ENCODE measurements at regions not wholly inside any gene's neighbourhood (a gene's known extent, or its start where the extent isn't known, plus 50 kb on each side); places are given as distances from the start of the nearest gene placed in this dataset.

DNA sequence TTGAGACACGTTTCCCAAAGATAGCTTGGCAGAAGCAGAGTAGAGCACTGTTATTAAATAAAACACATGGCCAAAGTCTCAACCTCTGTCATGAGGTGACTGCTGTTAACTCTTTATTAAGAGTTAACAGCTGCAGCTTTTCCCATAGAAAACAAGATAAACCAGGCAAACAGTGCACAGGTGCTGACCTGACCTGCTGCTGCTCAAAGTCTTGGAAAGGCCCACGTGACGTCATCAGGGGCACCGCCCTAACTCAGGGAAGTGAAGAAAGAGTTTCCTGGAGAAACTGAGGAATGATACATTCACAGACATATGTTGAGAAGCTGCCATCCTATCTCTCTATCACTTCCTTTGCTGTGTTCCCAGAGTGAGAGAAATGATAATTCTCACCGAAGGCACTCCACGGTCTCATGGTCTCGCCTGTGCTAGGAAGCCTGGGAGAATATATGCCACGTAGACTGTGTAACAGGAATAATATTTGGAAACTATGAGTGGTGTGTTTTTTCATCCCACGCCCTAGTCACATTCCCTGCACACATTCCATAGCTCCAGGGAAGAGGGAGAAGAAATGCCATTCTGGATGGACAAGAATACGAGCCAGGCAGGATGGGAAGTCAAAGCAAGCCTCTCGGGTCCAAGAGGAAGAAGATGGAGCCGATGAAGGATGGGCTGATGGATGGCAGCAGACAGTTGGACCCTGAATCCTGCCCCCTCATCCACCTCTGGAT lies 146.2 kb upstream of the NFE2L3 start:
- DNase-seq (ENCODE audit: low read depth) = no peak
- H3K4me3 ChIP-seq (ENCODE audit: low read depth, low read length) = no peak overlapping the region
- TF ChIP-seq, protein P1, sequence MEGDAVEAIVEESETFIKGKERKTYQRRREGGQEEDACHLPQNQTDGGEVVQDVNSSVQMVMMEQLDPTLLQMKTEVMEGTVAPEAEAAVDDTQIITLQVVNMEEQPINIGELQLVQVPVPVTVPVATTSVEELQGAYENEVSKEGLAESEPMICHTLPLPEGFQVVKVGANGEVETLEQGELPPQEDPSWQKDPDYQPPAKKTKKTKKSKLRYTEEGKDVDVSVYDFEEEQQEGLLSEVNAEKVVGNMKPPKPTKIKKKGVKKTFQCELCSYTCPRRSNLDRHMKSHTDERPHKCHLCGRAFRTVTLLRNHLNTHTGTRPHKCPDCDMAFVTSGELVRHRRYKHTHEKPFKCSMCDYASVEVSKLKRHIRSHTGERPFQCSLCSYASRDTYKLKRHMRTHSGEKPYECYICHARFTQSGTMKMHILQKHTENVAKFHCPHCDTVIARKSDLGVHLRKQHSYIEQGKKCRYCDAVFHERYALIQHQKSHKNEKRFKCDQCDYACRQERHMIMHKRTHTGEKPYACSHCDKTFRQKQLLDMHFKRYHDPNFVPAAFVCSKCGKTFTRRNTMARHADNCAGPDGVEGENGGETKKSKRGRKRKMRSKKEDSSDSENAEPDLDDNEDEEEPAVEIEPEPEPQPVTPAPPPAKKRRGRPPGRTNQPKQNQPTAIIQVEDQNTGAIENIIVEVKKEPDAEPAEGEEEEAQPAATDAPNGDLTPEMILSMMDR (conservative IDR thresholded peaks at IDR 0.05; ENCODE audit: low read depth, low read length) = no peak

DNA sequence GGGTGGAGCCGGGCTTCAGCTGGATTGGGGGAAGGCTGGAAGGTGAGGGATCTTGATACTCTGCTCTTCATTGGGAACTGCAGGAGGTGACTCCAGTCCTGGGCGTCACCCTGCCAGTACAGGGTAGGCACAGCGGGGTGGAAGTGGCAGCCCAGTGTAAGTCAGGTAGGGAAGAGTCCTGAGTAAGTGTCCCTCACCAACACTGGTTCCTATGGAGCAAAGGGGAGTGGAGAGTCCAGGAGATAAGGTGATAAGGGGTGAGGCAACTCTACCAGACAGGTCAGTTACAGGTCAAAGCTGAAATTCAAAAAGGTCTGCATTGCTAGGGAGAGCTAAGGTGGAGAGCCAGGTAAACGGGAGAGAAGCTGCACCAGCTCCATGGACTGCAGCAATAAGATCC lies 145.6 kb upstream of the NFE2L3 start:
- TF ChIP-seq, protein P1 (conservative IDR thresholded peaks at IDR 0.05; ENCODE audit: low read depth, low read length) = no peak
- H3K4me3 ChIP-seq (ENCODE audit: low read depth, low read length) = no peak overlapping the region
- DNase-seq (ENCODE audit: low read depth) = no peak

DNA sequence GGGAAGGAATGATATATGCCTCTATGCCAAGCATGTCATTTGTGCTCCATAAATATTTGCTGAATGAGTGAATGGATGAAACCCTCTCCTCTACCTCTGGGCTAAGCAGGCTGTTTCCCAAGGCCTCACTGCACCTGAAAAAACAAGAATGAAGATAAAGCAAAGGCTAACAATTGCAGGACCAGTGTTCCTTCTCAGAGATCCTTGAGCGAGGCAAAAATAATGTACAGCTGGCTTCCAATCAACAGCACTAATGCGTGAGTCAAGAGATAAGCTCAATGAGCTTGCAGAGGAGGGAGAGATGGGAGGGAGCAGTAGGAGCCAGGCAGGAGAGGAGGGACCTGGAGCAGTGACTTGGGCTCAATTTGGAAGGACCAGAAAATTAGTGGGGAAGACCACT lies 144.5 kb upstream of the NFE2L3 start:
- no peak for DNase-seq (ENCODE audit: low read depth)
- H3K4me3 ChIP-seq (ENCODE audit: low read depth, low read length) = no peak overlapping the region
- TF ChIP-seq, protein P1 (conservative IDR thresholded peaks at IDR 0.05; ENCODE audit: low read depth, low read length) = no peak

DNA sequence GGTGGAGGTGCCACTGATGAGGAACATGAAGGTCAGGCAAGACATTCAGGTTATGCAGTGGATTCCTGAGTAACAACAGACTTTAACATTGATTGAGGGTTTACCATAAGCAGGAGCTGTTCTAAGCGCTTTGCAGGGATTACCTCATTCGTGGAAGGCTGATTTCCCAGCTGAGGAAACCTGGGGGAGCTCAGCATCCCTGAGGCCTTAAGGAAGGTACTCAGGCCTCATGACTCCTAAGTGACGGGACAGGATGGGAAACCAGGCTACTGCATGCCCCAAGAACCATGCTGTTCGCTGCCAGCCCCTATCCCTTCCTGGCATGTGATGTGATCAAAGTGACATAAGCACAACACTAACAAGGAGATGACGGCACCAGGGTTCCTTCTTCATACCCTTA lies 143.6 kb upstream of the NFE2L3 start:
- TF ChIP-seq, protein P1 (conservative IDR thresholded peaks at IDR 0.05; ENCODE audit: low read depth, low read length) = no peak
- H3K4me3 ChIP-seq (ENCODE audit: low read depth, low read length) = no peak overlapping the region
- no peak for DNase-seq (ENCODE audit: low read depth)

DNA sequence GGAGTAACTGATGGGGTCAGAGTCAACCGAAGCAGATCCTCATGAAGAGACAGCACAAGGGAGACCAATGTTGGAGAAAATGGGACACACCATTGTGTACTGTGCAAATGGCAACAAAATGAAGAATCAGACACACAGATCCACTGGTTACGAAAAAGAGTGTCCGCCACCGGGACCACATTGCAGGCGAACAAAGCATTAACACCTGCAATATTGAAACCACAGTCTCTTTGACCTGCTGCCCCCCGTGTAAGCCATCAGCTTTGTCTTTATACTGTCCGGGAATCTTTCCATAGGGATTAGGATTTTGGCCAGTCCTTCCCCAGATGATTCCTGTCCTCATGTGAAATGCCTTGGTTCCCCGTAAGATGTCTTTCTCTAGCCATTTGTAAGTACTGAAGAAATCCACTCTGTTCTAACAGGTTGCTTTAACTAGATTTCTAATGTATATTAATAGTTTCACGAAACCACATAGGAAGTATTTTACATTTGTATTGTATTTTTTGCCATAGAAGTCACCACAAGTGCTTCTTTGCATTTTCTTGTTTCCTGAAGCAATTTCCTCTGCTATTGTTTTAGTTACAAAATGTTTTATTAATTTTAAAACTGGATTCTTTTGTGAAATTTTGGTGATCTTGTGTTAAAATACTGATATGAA lies 140.8 kb upstream of the NFE2L3 start:
- no peak overlapping the region for H3K4me3 ChIP-seq (ENCODE audit: low read depth, low read length)
- TF ChIP-seq, protein P1 (conservative IDR thresholded peaks at IDR 0.05; ENCODE audit: low read depth, low read length) = no peak

DNA sequence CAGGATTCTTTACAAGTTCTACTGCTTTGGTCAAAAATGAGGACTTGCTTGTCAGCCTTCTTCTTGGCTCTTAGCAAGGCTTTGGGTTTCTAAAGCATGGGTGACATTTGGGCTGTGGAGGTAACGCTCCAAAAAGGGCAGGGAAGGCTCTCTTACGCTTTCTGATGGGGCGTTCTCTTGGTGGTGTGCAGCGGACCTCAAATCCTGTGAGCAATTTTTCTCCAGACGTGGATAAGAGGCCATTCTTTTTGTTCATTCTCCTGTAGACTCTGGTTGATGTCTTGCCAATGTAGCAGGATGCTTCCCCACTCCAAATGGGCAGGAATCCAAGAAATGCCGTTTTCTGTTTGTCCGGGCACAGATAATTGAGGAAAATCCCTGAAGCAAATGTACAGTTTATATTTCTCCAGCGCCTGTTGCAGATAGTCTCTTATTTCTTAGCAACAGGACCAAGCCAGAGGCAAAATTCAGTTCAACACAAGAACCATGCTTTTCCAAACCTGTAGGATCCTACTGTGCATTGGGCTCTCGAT lies 138.4 kb upstream of the NFE2L3 start:
- TF ChIP-seq, protein P1 (conservative IDR thresholded peaks at IDR 0.05; ENCODE audit: low read depth, low read length) = no peak
- DNase-seq (ENCODE audit: low read depth) = peak; percentile 39
- H3K4me3 ChIP-seq (ENCODE audit: low read depth, low read length) = no peak overlapping the region

More for the DNA sequence above, 140.8 kb upstream of the NFE2L3 start:
- DNase-seq (ENCODE audit: low read depth) = no peak
